ENCODE measurements at regions not wholly inside any gene's neighbourhood (a gene's known extent, or its start where the extent isn't known, plus 50 kb on each side); places are given as distances from the start of the nearest gene placed in this dataset.

DNA sequence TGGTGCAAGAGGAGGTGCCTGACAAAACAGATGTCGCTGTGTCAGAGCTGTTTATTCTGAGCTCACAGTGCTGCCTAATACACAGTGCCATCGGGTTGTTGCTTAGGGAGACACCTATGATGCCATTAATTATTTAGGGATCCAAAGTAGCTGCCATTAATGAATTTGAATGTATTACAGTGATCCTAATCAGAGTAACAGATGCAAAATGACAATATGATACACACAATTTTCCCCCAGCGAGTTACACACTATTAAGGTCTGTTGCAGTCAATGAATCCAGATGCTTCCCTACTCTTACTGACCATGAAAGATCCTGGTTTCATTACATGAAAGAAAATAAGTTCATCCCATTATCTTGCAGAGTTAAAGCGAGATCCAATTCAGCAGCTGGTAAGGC is 91.3 kb downstream of the RWDD3 start:
- TF ChIP-seq, protein P1, sequence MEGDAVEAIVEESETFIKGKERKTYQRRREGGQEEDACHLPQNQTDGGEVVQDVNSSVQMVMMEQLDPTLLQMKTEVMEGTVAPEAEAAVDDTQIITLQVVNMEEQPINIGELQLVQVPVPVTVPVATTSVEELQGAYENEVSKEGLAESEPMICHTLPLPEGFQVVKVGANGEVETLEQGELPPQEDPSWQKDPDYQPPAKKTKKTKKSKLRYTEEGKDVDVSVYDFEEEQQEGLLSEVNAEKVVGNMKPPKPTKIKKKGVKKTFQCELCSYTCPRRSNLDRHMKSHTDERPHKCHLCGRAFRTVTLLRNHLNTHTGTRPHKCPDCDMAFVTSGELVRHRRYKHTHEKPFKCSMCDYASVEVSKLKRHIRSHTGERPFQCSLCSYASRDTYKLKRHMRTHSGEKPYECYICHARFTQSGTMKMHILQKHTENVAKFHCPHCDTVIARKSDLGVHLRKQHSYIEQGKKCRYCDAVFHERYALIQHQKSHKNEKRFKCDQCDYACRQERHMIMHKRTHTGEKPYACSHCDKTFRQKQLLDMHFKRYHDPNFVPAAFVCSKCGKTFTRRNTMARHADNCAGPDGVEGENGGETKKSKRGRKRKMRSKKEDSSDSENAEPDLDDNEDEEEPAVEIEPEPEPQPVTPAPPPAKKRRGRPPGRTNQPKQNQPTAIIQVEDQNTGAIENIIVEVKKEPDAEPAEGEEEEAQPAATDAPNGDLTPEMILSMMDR (IDR thresholded peaks at IDR 0.05), result no peak
- no peak for TF ChIP-seq POLR2AphosphoS5 (IDR thresholded peaks at IDR 0.05)
- TF ChIP-seq POLR2A (IDR thresholded peaks at IDR 0.05; ENCODE audit: low read depth), result no peak
